Chondrocyte (in vitro differentiated cells): ENCODE measurements at regions not wholly inside any gene's neighbourhood (a gene's known extent, or its start where the extent isn't known, plus 50 kb on each side); places are given as distances from the start of the nearest gene placed in this dataset.

Source experiments
- DNase-seq: peaks from one replicate; pipeline ENCODE4 v3.0.0; 2021; ENCODE audit warnings: mixed read lengths, low spot score
- H3K27ac Mint-ChIP-seq: one replicate; pipeline ENCODE4 v1.8.0; 2021; ENCODE audit warnings: mild to moderate bottlenecking, moderate library complexity, mixed read lengths; ENCODE audit not compliant: unreplicated experiment
- H3K27me3 Mint-ChIP-seq: 2 replicates; pipeline ENCODE4 v1.8.0; 2021; ENCODE audit warnings: low read depth, mixed read lengths
- H3K36me3 Mint-ChIP-seq: 2 replicates; pipeline ENCODE4 v1.8.0; 2021; ENCODE audit warnings: low read depth, mixed read lengths
- H3K4me1 Mint-ChIP-seq: 2 replicates; pipeline ENCODE4 v1.8.0; 2021; ENCODE audit warnings: low read depth, mild to moderate bottlenecking, mixed read lengths
- H3K4me3 Mint-ChIP-seq: one replicate; pipeline ENCODE4 v1.8.0; 2021; ENCODE audit warnings: mild to moderate bottlenecking, moderate library complexity, mixed read lengths; ENCODE audit not compliant: unreplicated experiment
- H3K9me3 Mint-ChIP-seq: 2 replicates; pipeline ENCODE4 v1.8.0; 2021; ENCODE audit warnings: low read depth, mixed read lengths
- CTCF ChIP-seq: fragments of 200-600 bp; sonication (generic); IDR thresholded peaks from 2 replicates; pipeline ENCODE4 v1.5.0; 2021; ENCODE audit warnings: antibody characterized with exemption, mild to moderate bottlenecking, moderate library complexity

- TF ChIP-seq CTCF = no peak
- DNase-seq = no peak
- Mint-ChIP-seq H3K27me3 (peaks cover 17% of the 10 kb centered on the region), H3K36me3 (no peaks in the 10 kb centered on the region), H3K4me3 (no peak overlapping the region), H3K9me3 (no peaks in the 10 kb centered on the region), H3K27ac (no peak overlapping the region), H3K4me1 (no peaks in the 10 kb centered on the region)
These were observed 237.9 kb downstream of the EDEM1 start for GRCh38 chr3:5425371-5425770.

- H3K4me3 Mint-ChIP-seq = no peak overlapping the region
- peaks cover 19% of the 10 kb centered on the region for H3K27me3 Mint-ChIP-seq
- peak; percentile 83 for TF ChIP-seq CTCF
- no peaks in the 10 kb centered on the region for H3K4me1 Mint-ChIP-seq
- H3K36me3 Mint-ChIP-seq = no peaks in the 10 kb centered on the region
- DNase-seq = no peak
- no peaks in the 10 kb centered on the region for H3K9me3 Mint-ChIP-seq
- H3K27ac Mint-ChIP-seq = no peak overlapping the region
These were observed 238.8 kb downstream of the EDEM1 start for GRCh38 chr3:5426094-5426883.

GRCh38 chr3:5427021-5427420 lies 239.5 kb downstream of the EDEM1 start:
- H3K36me3 Mint-ChIP-seq = no peaks in the 10 kb centered on the region
- no peak for TF ChIP-seq CTCF
- no peak overlapping the region for H3K4me3 Mint-ChIP-seq
- no peaks in the 10 kb centered on the region for H3K4me1 Mint-ChIP-seq
- peaks cover 17% of the 10 kb centered on the region for H3K27me3 Mint-ChIP-seq
- no peaks in the 10 kb centered on the region for H3K9me3 Mint-ChIP-seq
- DNase-seq = no peak
- no peak overlapping the region for H3K27ac Mint-ChIP-seq

- no peak for TF ChIP-seq CTCF
- DNase-seq = no peak
- Mint-ChIP-seq H3K4me1 (no peaks in the 10 kb centered on the region), H3K36me3 (no peaks in the 10 kb centered on the region), H3K27ac (no peak overlapping the region), H3K4me3 (no peak overlapping the region), H3K27me3 (peaks cover 16% of the 10 kb centered on the region), H3K9me3 (no peaks in the 10 kb centered on the region)
These were observed 240.4 kb downstream of the EDEM1 start for GRCh38 chr3:5427938-5428337.

- H3K4me3 Mint-ChIP-seq = no peak overlapping the region
- H3K4me1 Mint-ChIP-seq = no peaks in the 10 kb centered on the region
- H3K27ac Mint-ChIP-seq = no peak overlapping the region
These were observed 241.4 kb downstream of the EDEM1 start for GRCh38 chr3:5428607-5429516.

More at GRCh38 chr3:5428607-5429516, 241.4 kb downstream of the EDEM1 start:
- DNase-seq = no peak
- H3K9me3 Mint-ChIP-seq = no peaks in the 10 kb centered on the region
- peaks cover 10% of the 10 kb centered on the region for H3K27me3 Mint-ChIP-seq
- no peaks in the 10 kb centered on the region for H3K36me3 Mint-ChIP-seq
- no peak for TF ChIP-seq CTCF
